PFSK-1 (cell line): ENCODE measurements at regions not wholly inside any gene's neighbourhood (a gene's known extent, or its start where the extent isn't known, plus 50 kb on each side); places are given as distances from the start of the nearest gene placed in this dataset.

Experiments used
- FOXP2 ChIP-seq: optimal IDR thresholded peaks from 2 replicates; pipeline ENCODE3; 2011; ENCODE audit warnings: borderline replicate concordance, control low read depth, inconsistent platforms; ENCODE audit not compliant: insufficient read depth; ENCODE audit errors: extremely low read length, extremely low read depth
- POLR2AphosphoS5 ChIP-seq: IDR thresholded peaks from 2 replicates; pipeline ENCODE4 v1.6.1; 2012; ENCODE audit warnings: low read depth, mild to moderate bottlenecking, control low read depth, low read length, moderate library complexity
- REST ChIP-seq, 2 experiments: IDR thresholded peaks; 2 replicates each; pipeline versions ENCODE4 v1.6.1 to v1.8.0; 2011 to 2012; ENCODE audit warnings: low read depth in 2 of 2, low read length in 2 of 2, control low read depth in 1 of 2, inconsistent platforms in 1 of 2, mild to moderate bottlenecking in 1 of 2, moderate library complexity in 1 of 2; ENCODE audit not compliant: insufficient read depth in 1 of 2
- SIN3A ChIP-seq: IDR thresholded peaks from 2 replicates; pipeline ENCODE4 v1.6.1; 2012; ENCODE audit warnings: mild to moderate bottlenecking, low read length, moderate library complexity, borderline replicate concordance; ENCODE audit not compliant: insufficient read depth
- TAF1 ChIP-seq: IDR thresholded peaks from 2 replicates; pipeline ENCODE4 v1.6.1; 2012; ENCODE audit warnings: low read length, control low read depth, borderline replicate concordance; ENCODE audit not compliant: insufficient read depth

DNA sequence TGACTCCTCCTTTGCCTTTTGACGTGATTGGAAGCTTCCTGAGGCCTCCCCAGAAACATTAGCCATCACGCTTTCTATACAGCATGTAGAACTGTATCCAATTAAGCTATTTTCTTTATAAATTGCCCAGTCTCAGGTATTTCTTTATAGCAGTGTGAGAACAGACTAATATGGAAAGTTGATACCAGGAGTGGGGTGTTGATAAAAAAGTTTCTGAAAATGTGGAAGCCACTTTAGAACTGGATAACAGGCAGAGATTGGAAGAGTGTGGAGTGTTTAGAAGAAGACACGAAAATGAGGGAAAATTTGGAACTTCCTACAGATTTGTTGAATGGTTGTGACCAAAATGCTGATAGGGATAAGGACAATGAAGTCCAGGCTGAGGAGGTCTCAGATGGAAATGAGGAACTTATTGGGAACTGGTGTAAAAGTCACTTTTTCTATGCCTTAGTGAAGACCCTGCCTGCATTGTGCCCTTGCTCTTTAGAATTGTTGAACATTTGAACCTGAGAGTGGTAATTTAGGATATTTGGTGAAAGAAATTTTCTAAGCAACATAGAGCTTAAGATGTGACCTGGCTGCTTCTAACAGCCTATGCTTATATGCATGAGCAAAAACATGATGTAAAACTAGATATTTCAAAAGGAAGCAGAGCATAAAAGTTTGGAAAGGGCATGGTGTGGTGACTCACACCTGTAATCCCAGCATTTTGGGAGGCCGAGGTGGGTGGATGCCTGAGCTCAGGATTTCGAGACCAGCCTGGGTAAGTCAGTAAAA is 969.7 kb downstream of the DSC3 start:
- TF ChIP-seq SIN3A, result no peak
- no peak for TF ChIP-seq POLR2AphosphoS5
- no peak for TF ChIP-seq REST (IDR thresholded peaks at IDR 0.05; ENCODE audit: insufficient read depth in 1 of 2, low read depth in 2 of 2, low read length in 2 of 2)
- no peak for TF ChIP-seq FOXP2
- TF ChIP-seq TAF1, result no peak

- TF ChIP-seq FOXP2 (no peak), POLR2AphosphoS5 (no peak), REST (IDR thresholded peaks at IDR 0.05; ENCODE audit: insufficient read depth in 1 of 2, low read depth in 2 of 2, low read length in 2 of 2) (no peak), TAF1 (no peak), SIN3A (no peak)
These were observed 976.3 kb downstream of the DSC3 start for GRCh38 chr18:30066288-30066687.

- TF ChIP-seq POLR2AphosphoS5 (no peak), REST (IDR thresholded peaks at IDR 0.05; ENCODE audit: insufficient read depth in 1 of 2, low read depth in 2 of 2, low read length in 2 of 2) (no peak), TAF1 (no peak), SIN3A (no peak), FOXP2 (no peak)
These were observed 985.1 kb downstream of the DSC3 start for GRCh38 chr18:30057398-30057797.

- TF ChIP-seq FOXP2, result no peak
- TF ChIP-seq POLR2AphosphoS5, result no peak
- TF ChIP-seq REST (IDR thresholded peaks at IDR 0.05; ENCODE audit: insufficient read depth in 1 of 2, low read depth in 2 of 2, low read length in 2 of 2), result no peak
- no peak for TF ChIP-seq SIN3A
- TF ChIP-seq TAF1, result no peak
These were observed 986.0 kb downstream of the DSC3 start for GRCh38 chr18:30056528-30056927.

GRCh38 chr18:30044496-30044895 is 998.0 kb downstream of the DSC3 start:
- TF ChIP-seq TAF1 (no peak), FOXP2 (no peak), POLR2AphosphoS5 (no peak), REST (IDR thresholded peaks at IDR 0.05; ENCODE audit: insufficient read depth in 1 of 2, low read depth in 2 of 2, low read length in 2 of 2) (no peak), SIN3A (no peak)
